Activated T-cell treated with anti-CD3 and anti-CD28 coated beads, Interleukin-2, amount 50 U/mL, for 24 hours (primary cell): ENCODE measurements at regions not wholly inside any gene's neighbourhood (a gene's known extent, or its start where the extent isn't known, plus 50 kb on each side); places are given as distances from the start of the nearest gene placed in this dataset.

Experiments used
- DNase-seq: peaks from one replicate; pipeline ENCODE4 v3.0.0-alpha.2; 2020
- H3K27ac Mint-ChIP-seq: 2 replicates; pipeline ENCODE4 v1.8.0; 2020; ENCODE audit warnings: mild to moderate bottlenecking, mixed read lengths
- H3K27me3 Mint-ChIP-seq: 2 replicates; pipeline ENCODE4 v1.8.0; 2020; ENCODE audit warnings: mixed read lengths
- H3K36me3 Mint-ChIP-seq: 2 replicates; pipeline ENCODE4 v1.8.0; 2020; ENCODE audit warnings: low read depth, mixed read lengths
- H3K4me1 Mint-ChIP-seq: 2 replicates; pipeline ENCODE4 v1.8.0; 2020; ENCODE audit warnings: low read depth, mixed read lengths
- H3K4me3 Mint-ChIP-seq: 2 replicates; pipeline ENCODE4 v1.8.0; 2020; ENCODE audit warnings: mild to moderate bottlenecking, moderate library complexity, mixed read lengths
- H3K9me3 Mint-ChIP-seq: 2 replicates; pipeline ENCODE4 v1.8.0; 2020; ENCODE audit warnings: mixed read lengths

GRCh38 chr3:31016196-31016595 is 121.7 kb upstream of the GADL1 start:
- Mint-ChIP-seq H3K4me3 (no peak overlapping the region), H3K9me3 (no peaks in the 10 kb centered on the region), H3K27me3 (no peaks in the 10 kb centered on the region), H3K27ac (no peak overlapping the region), H3K4me1 (peaks cover 5% of the 10 kb centered on the region), H3K36me3 (no peaks in the 10 kb centered on the region)
- no peak for DNase-seq

- no peaks in the 10 kb centered on the region for H3K27me3 Mint-ChIP-seq
- H3K4me3 Mint-ChIP-seq = no peak overlapping the region
Observed at GRCh38 chr3:31022716-31023115, 128.3 kb upstream of the GADL1 start.

GRCh38 chr3:31025541-31025940 is 131.1 kb upstream of the GADL1 start:
- Mint-ChIP-seq H3K4me3 (no peak overlapping the region), H3K4me1 (no peaks in the 10 kb centered on the region), H3K27me3 (no peaks in the 10 kb centered on the region), H3K36me3 (no peaks in the 10 kb centered on the region), H3K9me3 (peaks cover 5% of the 10 kb centered on the region), H3K27ac (no peak overlapping the region)
- DNase-seq = no peak

More at GRCh38 chr3:31022716-31023115, 128.3 kb upstream of the GADL1 start:
- H3K9me3 Mint-ChIP-seq = peaks cover under 1% of the 10 kb centered on the region
- no peak overlapping the region for H3K27ac Mint-ChIP-seq
- H3K4me1 Mint-ChIP-seq = no peaks in the 10 kb centered on the region
- DNase-seq = no peak
- H3K36me3 Mint-ChIP-seq = no peaks in the 10 kb centered on the region

- DNase-seq = no peak
- no peaks in the 10 kb centered on the region for H3K36me3 Mint-ChIP-seq
Observed at GRCh38 chr3:31027191-31027761, 132.8 kb upstream of the GADL1 start.

GRCh38 chr3:31027914-31028313 is 133.5 kb upstream of the GADL1 start:
- no peaks in the 10 kb centered on the region for H3K27me3 Mint-ChIP-seq
- H3K36me3 Mint-ChIP-seq = no peaks in the 10 kb centered on the region
- H3K9me3 Mint-ChIP-seq = peaks cover 5% of the 10 kb centered on the region
- no peak overlapping the region for H3K4me3 Mint-ChIP-seq
- no peaks in the 10 kb centered on the region for H3K4me1 Mint-ChIP-seq
- no peak overlapping the region for H3K27ac Mint-ChIP-seq
- DNase-seq = no peak

More at GRCh38 chr3:31027191-31027761, 132.8 kb upstream of the GADL1 start:
- H3K4me1 Mint-ChIP-seq = no peaks in the 10 kb centered on the region
- H3K9me3 Mint-ChIP-seq = peaks cover 5% of the 10 kb centered on the region
- H3K4me3 Mint-ChIP-seq = no peak overlapping the region
- no peak overlapping the region for H3K27ac Mint-ChIP-seq
- H3K27me3 Mint-ChIP-seq = no peaks in the 10 kb centered on the region

GRCh38 chr3:31028766-31029165 is 134.3 kb upstream of the GADL1 start:
- Mint-ChIP-seq H3K9me3 (peaks cover 5% of the 10 kb centered on the region), H3K27ac (no peak overlapping the region), H3K27me3 (no peaks in the 10 kb centered on the region), H3K36me3 (no peaks in the 10 kb centered on the region), H3K4me1 (no peaks in the 10 kb centered on the region), H3K4me3 (no peak overlapping the region)
- no peak for DNase-seq

GRCh38 chr3:31029706-31030105 is 135.2 kb upstream of the GADL1 start:
- Mint-ChIP-seq H3K27me3 (no peaks in the 10 kb centered on the region), H3K4me3 (no peak overlapping the region), H3K36me3 (no peaks in the 10 kb centered on the region), H3K4me1 (no peaks in the 10 kb centered on the region), H3K9me3 (peaks cover 5% of the 10 kb centered on the region), H3K27ac (no peak overlapping the region)
- no peak for DNase-seq

- H3K27ac Mint-ChIP-seq = no peak overlapping the region
- no peak overlapping the region for H3K4me3 Mint-ChIP-seq
- no peaks in the 10 kb centered on the region for H3K36me3 Mint-ChIP-seq
- no peaks in the 10 kb centered on the region for H3K9me3 Mint-ChIP-seq
- DNase-seq = no peak
- H3K27me3 Mint-ChIP-seq = no peaks in the 10 kb centered on the region
- peaks cover 2% of the 10 kb centered on the region for H3K4me1 Mint-ChIP-seq
Observed at GRCh38 chr3:31035681-31036080, 141.2 kb upstream of the GADL1 start.

GRCh38 chr3:31038086-31038739 is 143.8 kb upstream of the GADL1 start:
- Mint-ChIP-seq H3K9me3 (peaks cover 7% of the 10 kb centered on the region), H3K27me3 (no peaks in the 10 kb centered on the region), H3K4me3 (no peak overlapping the region), H3K27ac (no peak overlapping the region), H3K36me3 (no peaks in the 10 kb centered on the region), H3K4me1 (peaks cover 2% of the 10 kb centered on the region)
- no peak for DNase-seq

GRCh38 chr3:31039145-31039544 is 144.7 kb upstream of the GADL1 start:
- peaks cover 9% of the 10 kb centered on the region for H3K9me3 Mint-ChIP-seq
- peaks cover 2% of the 10 kb centered on the region for H3K4me1 Mint-ChIP-seq
- no peak overlapping the region for H3K4me3 Mint-ChIP-seq
- no peaks in the 10 kb centered on the region for H3K36me3 Mint-ChIP-seq
- no peaks in the 10 kb centered on the region for H3K27me3 Mint-ChIP-seq
- H3K27ac Mint-ChIP-seq = no peak overlapping the region
- no peak for DNase-seq

- Mint-ChIP-seq H3K27me3 (no peaks in the 10 kb centered on the region), H3K4me3 (no peak overlapping the region), H3K4me1 (peaks cover 2% of the 10 kb centered on the region), H3K36me3 (no peaks in the 10 kb centered on the region), H3K9me3 (peaks cover 9% of the 10 kb centered on the region), H3K27ac (no peak overlapping the region)
- DNase-seq = no peak
Observed at GRCh38 chr3:31041161-31041978, 146.9 kb upstream of the GADL1 start.

- Mint-ChIP-seq H3K4me3 (no peak overlapping the region), H3K27ac (no peak overlapping the region), H3K4me1 (no peaks in the 10 kb centered on the region), H3K9me3 (peaks cover 9% of the 10 kb centered on the region), H3K27me3 (no peaks in the 10 kb centered on the region), H3K36me3 (no peaks in the 10 kb centered on the region)
- no peak for DNase-seq
Observed at GRCh38 chr3:31043184-31043819, 148.8 kb upstream of the GADL1 start.

GRCh38 chr3:31047673-31048072 is 153.2 kb upstream of the GADL1 start:
- DNase-seq = no peak
- no peaks in the 10 kb centered on the region for H3K36me3 Mint-ChIP-seq
- peaks cover 4% of the 10 kb centered on the region for H3K4me1 Mint-ChIP-seq
- no peaks in the 10 kb centered on the region for H3K27me3 Mint-ChIP-seq
- H3K9me3 Mint-ChIP-seq = peaks cover 10% of the 10 kb centered on the region
- H3K27ac Mint-ChIP-seq = no peak overlapping the region
- no peak overlapping the region for H3K4me3 Mint-ChIP-seq

GRCh38 chr3:31048143-31048542 is 153.7 kb upstream of the GADL1 start:
- Mint-ChIP-seq H3K27ac (no peak overlapping the region), H3K27me3 (no peaks in the 10 kb centered on the region), H3K4me1 (peaks cover 4% of the 10 kb centered on the region), H3K36me3 (no peaks in the 10 kb centered on the region), H3K9me3 (peaks cover 9% of the 10 kb centered on the region), H3K4me3 (no peak overlapping the region)
- no peak for DNase-seq

GRCh38 chr3:31050296-31050695 is 155.8 kb upstream of the GADL1 start:
- no peak for DNase-seq
- Mint-ChIP-seq H3K4me3 (no peak overlapping the region), H3K27me3 (no peaks in the 10 kb centered on the region), H3K4me1 (peaks cover 4% of the 10 kb centered on the region), H3K27ac (no peak overlapping the region), H3K9me3 (peaks cover 7% of the 10 kb centered on the region), H3K36me3 (no peaks in the 10 kb centered on the region)
